IMR-90 (cell line): ENCODE measurements at regions not wholly inside any gene's neighbourhood (a gene's known extent, or its start where the extent isn't known, plus 50 kb on each side); places are given as distances from the start of the nearest gene placed in this dataset.

Source experiments
- CHD1 ChIP-seq: IDR thresholded peaks from 2 replicates; pipeline ENCODE4 v1.6.1; 2012; ENCODE audit warnings: low read depth, low read length, improper control_type of control experiment
- CTCF ChIP-seq: conservative IDR thresholded peaks from 2 replicates; pipeline ENCODE4 v1.5.1; 2012; ENCODE audit warnings: mild to moderate bottlenecking, low read depth, low read length, improper control_type of control experiment
- MAZ ChIP-seq: IDR thresholded peaks from 2 replicates; pipeline ENCODE4 v1.6.1; 2012; ENCODE audit warnings: low read depth, mild to moderate bottlenecking, low read length, improper control_type of control experiment, moderate library complexity, borderline replicate concordance
- MXI1 ChIP-seq: IDR thresholded peaks from 2 replicates; pipeline ENCODE4 v1.6.1; 2012; ENCODE audit warnings: low read depth, mild to moderate bottlenecking, low read length, moderate library complexity, borderline replicate concordance
- POLR2A ChIP-seq: IDR thresholded peaks from 2 replicates; pipeline ENCODE4 v1.6.1; 2012; ENCODE audit warnings: mild to moderate bottlenecking, low read depth, low read length
- RAD21 ChIP-seq: IDR thresholded peaks from 2 replicates; pipeline ENCODE4 v1.6.1; 2012; ENCODE audit warnings: low read length, improper control_type of control experiment
- RCOR1 ChIP-seq: IDR thresholded peaks from 2 replicates; pipeline ENCODE4 v1.6.1; 2012; ENCODE audit warnings: mild to moderate bottlenecking, low read length, improper control_type of control experiment; ENCODE audit not compliant: insufficient replicate concordance
- RFX5 ChIP-seq: IDR thresholded peaks from 2 replicates; pipeline ENCODE4 v1.8.0; 2012; ENCODE audit warnings: low read depth, mild to moderate bottlenecking, low read length, moderate library complexity
- SMC3 ChIP-seq: fragments of 150-350 bp; IDR thresholded peaks from 2 replicates; pipeline ENCODE4 v1.6.1; 2016; ENCODE audit warnings: low read depth, mild to moderate bottlenecking, antibody characterized with exemption, low read length, moderate library complexity
- USF2 ChIP-seq: fragments of 150-350 bp; IDR thresholded peaks from 2 replicates; pipeline ENCODE4 v1.6.1; 2017; ENCODE audit warnings: mild to moderate bottlenecking, antibody characterized with exemption, low read length, low read depth

DNA sequence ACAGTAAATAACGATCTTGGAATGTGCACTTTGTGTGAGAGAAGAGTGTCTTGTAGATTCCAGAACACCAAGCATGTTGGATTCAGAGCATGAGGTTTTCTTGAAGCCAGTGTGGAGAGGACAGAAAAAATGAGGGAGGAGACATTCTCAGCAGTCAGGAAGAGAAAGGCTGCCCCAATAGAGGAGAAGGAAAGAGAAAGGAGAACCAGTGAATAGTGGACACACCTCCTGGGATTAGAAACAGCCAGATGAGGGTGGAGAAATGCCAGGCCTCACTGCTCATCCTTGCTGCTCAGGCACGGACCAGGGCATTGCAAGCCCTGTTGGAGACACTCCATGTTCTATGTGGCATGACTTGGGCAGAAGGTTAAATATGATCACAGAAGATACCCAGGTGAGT, 69.0 kb upstream of the KAZN start:
- TF ChIP-seq CTCF = no peak
- TF ChIP-seq POLR2A = no peak
- no peak for TF ChIP-seq RAD21
- no peak for TF ChIP-seq MAZ
- no peak for TF ChIP-seq MXI1
- no peak for TF ChIP-seq RFX5
- no peak for TF ChIP-seq CHD1
- no peak for TF ChIP-seq SMC3
- no peak for TF ChIP-seq USF2
- no peak for TF ChIP-seq RCOR1
